ENCODE measurements at regions not wholly inside any gene's neighbourhood (a gene's known extent, or its start where the extent isn't known, plus 50 kb on each side); places are given as distances from the start of the nearest gene placed in this dataset.
A peak's percentile ranks its signal among the peaks of the same experiment; 100 is the strongest.

DNA sequence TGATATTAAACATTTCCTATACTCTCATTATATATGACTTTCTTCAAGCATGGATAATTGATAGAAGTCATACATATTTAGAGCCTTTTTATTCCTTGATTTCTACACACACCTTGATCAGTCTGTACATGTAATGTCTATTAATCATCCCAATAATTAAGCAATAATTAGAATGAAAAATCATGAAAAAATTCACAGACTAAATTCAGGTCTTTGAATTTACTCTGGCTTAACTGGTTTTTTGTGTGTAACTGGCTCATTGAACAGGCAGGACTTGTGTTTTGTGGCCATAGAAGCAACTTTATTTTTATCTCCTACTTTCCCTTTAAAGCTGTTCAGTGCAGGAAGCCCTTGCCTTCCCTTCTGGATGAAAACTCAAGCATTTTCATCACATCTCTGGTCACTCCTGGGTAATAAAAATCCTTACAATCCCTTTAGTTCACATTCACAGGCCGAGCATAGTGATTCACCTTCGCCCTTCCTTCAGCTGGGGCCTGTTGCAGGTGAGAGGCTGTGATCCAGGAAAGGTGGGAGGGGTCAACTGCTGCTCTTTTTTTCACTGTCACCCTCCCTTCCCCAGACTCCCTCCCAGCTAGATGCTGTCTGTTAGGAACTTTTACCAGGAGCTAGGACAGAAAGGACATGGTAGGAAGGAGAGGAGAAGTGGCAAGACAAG lies 58.0 kb upstream of the ITSN2 start:
- no peak for DNase-seq (ENCODE audit: low read depth)
- no peak overlapping the region for H3K4me3 ChIP-seq (replicated peaks; ENCODE audit: low read depth, low read length)
- TF ChIP-seq, protein P1, sequence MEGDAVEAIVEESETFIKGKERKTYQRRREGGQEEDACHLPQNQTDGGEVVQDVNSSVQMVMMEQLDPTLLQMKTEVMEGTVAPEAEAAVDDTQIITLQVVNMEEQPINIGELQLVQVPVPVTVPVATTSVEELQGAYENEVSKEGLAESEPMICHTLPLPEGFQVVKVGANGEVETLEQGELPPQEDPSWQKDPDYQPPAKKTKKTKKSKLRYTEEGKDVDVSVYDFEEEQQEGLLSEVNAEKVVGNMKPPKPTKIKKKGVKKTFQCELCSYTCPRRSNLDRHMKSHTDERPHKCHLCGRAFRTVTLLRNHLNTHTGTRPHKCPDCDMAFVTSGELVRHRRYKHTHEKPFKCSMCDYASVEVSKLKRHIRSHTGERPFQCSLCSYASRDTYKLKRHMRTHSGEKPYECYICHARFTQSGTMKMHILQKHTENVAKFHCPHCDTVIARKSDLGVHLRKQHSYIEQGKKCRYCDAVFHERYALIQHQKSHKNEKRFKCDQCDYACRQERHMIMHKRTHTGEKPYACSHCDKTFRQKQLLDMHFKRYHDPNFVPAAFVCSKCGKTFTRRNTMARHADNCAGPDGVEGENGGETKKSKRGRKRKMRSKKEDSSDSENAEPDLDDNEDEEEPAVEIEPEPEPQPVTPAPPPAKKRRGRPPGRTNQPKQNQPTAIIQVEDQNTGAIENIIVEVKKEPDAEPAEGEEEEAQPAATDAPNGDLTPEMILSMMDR (IDR thresholded peaks at IDR 0.05; ENCODE audit: low read length, missing control alignments) = no peak

DNA sequence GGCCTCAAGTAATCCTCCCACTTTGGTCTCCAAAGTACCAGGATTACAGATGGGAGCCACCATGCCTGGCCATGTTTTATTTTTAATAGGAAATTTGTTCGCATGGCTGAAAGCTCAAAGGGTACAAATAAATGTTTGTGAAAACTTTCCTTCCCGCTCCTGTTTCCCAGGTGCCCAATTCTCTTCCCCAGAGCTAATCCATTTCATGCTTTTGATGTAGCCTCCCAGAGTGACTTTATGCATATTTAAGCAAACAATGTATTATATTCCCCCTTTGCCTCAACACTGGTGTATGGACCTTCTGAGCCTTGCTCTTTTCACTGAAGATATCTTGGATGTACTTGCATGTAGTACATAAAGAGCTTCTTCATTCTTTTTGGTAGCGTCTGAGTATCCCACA lies 52.5 kb upstream of the ITSN2 start:
- DNase-seq (ENCODE audit: low read depth) = no peak
- H3K4me3 ChIP-seq (replicated peaks; ENCODE audit: low read depth, low read length) = no peak overlapping the region
- TF ChIP-seq, protein P1 (IDR thresholded peaks at IDR 0.05; ENCODE audit: low read length, missing control alignments) = no peak

DNA sequence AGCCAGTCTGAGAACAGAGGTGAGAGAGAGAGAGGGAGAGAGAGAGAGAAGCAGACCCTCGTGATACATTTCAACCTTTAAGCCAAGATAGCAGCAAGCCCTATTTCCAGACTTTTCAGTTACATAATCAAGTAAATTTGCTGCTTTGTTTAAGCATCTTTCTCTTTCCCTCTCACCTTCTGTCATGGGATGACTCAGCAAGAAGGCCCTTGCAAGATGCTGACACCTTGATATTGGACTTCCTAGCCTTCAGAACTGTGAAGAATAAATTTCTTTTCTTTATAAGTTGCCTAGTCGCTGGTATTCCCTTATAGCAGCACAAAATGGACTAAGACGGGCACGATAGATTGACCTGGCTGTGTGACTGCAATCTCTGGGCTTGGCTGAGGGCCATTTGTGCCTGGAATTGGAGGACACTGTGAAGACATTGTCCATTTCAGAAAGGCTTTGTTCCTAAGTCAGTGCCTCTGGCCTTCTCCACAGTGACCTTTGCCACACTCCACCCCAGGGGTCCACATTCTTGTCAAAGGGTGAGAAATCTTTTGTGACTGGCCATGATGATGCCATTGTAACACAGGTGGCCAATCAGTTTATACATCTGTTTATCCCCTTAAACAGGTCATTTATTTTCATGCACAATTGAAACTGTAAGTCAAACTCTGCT lies 51.3 kb upstream of the ITSN2 start:
- no peak overlapping the region for H3K4me3 ChIP-seq (replicated peaks; ENCODE audit: low read depth, low read length)
- TF ChIP-seq, protein P1 (IDR thresholded peaks at IDR 0.05; ENCODE audit: low read length, missing control alignments) = no peak
- no peak for DNase-seq (ENCODE audit: low read depth)

DNA sequence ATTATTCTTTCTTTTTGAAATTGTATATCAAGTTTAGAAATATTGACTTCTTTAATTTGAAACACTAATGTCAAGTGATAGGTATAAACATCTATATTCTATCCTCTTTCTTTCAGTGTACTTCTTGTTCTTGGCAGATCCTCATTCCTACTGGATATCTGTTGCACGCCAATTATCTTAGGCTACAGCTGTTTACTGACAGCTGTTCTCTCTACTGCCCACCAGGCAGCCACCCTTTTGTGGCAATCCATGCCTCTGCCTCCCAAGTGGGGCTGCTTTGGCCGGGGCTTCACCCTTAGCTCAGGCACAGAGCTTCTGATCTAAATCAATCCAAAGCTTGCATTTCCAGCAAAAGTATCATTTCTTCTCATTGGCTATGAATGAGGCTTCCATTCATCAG lies 50.6 kb upstream of the ITSN2 start:
- no peak for DNase-seq (ENCODE audit: low read depth)
- no peak overlapping the region for H3K4me3 ChIP-seq (replicated peaks; ENCODE audit: low read depth, low read length)
- TF ChIP-seq, protein P1 (IDR thresholded peaks at IDR 0.05; ENCODE audit: low read length, missing control alignments) = no peak

DNA sequence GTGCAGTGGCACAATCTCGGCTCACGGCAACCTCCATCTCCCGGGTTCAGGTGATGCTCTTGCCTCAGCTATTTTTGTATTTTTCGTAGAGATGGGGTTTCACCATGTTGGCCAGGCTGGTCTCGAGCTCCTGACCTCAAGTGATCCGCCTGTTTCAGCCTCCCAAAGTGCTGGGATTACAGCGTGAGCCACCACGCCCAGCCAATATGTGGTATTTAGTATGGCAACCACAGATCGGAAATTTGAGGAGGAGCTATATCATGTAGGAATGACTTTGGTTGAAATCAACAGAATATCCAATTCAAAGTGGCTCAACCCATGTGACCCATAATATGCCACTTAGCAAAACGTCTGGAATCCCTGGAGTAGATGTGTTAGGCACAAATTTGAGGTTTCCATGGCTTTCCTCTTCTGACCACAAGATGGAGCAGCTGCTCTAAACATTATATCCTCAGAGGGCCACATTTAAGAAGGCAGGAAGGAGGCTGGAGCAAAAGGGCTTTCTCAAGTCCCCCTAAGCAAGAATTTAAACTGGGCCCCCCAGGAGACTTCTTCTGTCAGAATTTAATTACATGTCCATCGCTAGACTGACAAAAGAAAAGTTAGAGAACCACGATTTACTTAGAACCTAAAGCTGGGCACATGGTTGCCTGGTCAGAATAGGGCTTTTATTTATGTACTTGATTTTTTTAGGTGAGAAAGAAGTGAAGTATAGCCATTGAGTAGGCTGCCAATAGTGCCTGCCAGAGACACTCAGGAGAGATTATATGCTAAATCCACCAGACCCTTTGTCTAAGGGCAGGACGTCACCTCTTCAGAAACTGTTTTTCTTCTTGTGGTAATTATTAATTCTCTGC lies 49.6 kb upstream of the ITSN2 start:
- no peak overlapping the region for H3K4me3 ChIP-seq (replicated peaks; ENCODE audit: low read depth, low read length)
- DNase-seq (ENCODE audit: low read depth) = peak; percentile 84
- TF ChIP-seq, protein P1 (IDR thresholded peaks at IDR 0.05; ENCODE audit: low read length, missing control alignments) = peak; percentile 90
